NCI-H2227 treated with DMSO at 0.1 percent for 48 hours (cell line): ENCODE measurements at regions not wholly inside any gene's neighbourhood (a gene's known extent, or its start where the extent isn't known, plus 50 kb on each side); places are given as distances from the start of the nearest gene placed in this dataset.

ENCODE experiments used
- DNase-seq: peaks from one replicate; lab custom pipeline; 2025; lab: John Stamatoyannopoulos, UW

DNA sequence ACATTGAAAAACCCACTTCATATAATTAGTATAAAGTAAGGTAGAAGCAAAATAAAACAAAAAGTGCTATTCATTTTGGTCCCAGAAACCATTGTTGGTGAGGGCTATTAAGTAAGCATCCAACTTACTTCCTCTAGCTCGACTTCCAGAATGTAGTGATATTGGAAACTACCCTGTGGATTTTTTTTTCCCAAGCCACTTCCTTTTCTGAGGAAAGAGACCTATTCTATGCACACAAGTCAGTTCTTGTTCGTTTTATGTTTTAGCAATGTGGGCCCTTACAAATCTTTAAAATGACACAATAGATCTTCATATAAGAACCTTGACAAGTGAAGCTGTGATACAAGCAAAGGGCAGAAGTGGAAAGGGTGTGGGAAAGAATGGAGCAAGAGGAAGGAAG, 402.0 kb upstream of the TBL1XR1 start:
- DNase-seq, result no peak

DNA sequence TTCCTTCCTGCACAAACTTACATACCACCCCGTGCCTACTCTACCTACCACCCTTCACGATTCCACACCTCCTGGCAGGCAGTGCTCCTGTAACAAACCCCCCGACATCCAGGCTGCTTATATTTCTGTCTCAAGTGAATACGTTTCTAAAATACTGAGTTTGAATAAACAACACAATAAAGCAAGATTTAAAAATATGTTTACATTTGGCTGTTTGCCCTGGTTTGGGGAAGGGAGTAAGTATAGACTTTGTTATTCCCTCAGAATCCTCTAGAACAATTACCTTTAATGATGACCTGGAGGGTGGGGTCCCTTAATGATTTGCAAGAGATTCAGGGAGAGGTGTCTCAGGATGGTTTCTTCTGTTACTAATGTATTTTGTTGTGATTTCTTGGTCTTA, 402.6 kb upstream of the TBL1XR1 start:
- DNase-seq, result no peak

GRCh38 chr3:177600411-177600810, 403.1 kb upstream of the TBL1XR1 start:
- no peak for DNase-seq

GRCh38 chr3:177601152-177601551, 403.9 kb upstream of the TBL1XR1 start:
- DNase-seq, result no peak

DNA sequence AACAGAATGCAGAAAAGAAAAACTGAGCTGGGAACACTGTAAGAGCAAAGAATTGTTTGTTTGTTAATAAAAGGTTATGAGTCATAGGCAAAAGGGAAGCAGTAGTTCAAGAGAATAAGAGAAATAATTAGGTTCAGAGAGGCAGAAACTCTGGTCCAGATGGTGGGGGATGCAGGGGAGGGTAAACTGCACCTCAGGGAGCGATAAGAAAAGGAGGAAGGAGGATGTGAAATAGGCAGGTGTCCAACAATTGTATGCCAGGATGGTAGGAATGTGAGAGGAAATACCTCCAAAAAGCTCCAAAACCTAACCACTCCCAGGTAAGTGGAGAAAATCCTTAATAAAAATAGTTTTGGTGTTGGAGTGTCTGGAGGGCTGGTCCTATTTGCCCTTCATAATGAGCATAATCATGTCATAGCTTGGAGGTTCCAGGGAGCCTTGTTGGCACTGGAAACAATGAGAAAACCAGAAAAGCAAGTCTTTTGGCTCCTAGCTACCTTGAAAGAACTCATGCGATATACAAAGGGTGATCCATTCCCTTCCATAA, 405.4 kb upstream of the TBL1XR1 start:
- peak; percentile 40 for DNase-seq

- no peak for DNase-seq
Measured at GRCh38 chr3:177603148-177603603, 405.9 kb upstream of the TBL1XR1 start.

- no peak for DNase-seq
Measured at GRCh38 chr3:177604181-177604580, 406.9 kb upstream of the TBL1XR1 start.

GRCh38 chr3:177606891-177607290, 409.6 kb upstream of the TBL1XR1 start:
- no peak for DNase-seq

DNA sequence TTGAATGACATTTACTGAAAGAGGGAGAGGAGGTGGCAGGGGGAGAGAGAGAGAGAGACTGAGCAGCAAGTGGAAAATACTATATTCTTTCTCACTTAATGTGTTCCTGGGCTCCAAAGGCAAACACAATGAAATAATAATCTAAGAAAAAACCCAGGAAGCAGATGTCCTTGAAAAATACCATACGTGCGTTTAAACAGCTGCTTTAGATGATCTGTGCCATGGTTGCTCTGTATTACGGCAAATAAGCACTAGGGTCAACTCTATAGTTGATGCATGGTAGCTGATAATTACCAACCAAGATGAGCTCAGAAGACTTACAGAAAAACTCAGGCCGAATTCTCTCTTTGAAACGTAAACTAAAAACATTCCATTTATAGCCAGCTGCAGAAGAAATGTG, 410.3 kb upstream of the TBL1XR1 start:
- DNase-seq, result peak; percentile 54

- no peak for DNase-seq
Measured at GRCh38 chr3:177608443-177608842, 411.2 kb upstream of the TBL1XR1 start.

DNA sequence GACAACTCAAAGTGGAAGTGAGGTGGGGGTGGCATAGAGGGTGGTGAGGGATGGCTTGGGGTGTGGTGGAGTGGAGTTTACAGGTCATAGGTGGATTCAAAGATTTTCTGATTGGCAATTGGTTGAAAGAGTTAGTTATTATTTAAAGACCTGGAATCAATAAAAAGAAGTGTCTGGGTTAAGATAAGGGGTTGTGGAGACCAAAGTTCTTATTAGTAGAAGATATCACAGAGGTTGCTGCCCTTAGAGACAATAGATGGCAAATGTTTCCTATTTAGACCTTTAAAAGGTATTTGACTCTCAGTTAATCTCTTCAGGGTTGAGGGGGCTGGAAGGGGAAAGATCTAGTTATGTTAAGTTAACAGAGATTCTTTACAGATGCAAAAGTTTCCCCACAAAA, 412.3 kb upstream of the TBL1XR1 start:
- no peak for DNase-seq

DNA sequence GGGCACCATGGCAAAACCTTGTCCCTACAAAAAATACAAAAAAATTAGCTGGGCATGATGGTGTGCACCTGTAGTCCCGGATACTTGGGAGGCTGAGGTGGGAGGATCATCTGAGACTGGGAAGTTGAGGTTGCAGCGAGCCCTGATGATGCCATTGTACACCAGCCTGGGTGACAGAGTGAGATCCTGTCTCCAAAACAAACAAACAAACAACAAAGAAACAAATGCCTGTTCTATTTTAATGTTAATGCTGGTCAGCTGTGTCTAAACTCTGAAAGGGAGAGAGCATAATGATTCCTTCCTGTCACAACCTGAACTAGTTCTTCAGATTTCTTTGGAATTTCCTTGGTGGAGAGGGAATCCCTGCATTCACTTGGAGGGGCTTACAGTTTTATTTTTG, 413.0 kb upstream of the TBL1XR1 start:
- DNase-seq, result no peak

DNA sequence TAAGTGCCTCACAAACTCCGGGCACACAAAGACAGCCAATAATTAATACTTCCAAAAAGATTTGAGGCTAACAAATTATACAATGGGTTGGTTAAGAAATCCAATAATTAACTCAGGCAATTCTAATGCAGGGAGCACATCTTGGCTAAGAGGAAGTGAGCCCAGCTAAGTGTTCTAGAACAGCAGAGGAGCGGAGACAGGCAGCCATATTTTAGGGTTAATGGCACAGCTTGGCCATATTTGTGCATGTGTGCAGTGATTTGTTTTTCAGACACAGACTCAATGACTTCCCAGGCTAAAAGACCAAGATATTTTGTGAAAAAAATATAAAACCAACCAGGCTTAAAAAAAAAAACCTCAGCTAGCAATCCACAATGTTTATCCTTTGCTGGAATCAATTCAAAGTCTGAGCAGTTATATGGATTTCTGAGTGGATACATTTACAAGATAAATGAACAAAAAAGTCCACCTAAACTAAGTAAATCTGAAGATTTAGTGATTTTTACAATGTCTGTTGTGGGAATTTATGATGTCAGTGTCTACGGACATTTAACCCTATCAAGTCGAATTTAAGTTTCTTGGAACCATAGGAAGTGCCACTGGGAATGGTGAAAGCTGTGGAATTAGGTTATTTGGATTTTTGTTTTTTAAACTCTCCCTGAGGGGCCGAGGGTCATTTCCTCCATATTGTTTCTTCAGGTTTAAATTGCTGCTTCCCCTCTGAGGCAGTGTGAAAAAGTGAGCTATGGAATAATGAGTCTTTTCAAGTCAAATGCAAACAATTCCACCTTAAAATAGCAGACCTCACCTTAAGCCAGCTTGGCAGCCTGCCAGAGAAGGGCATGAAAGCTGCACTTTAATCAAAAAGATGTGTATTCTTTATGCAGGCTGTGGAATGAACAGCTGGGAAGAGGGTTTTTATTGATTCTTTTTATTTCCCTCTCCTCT, 413.7 kb upstream of the TBL1XR1 start:
- DNase-seq, result peak; percentile 88

- DNase-seq, result peak; percentile 66
Measured at GRCh38 chr3:177611752-177612334, 414.6 kb upstream of the TBL1XR1 start.

GRCh38 chr3:177613901-177614300, 416.6 kb upstream of the TBL1XR1 start:
- DNase-seq, result no peak

- no peak for DNase-seq
Measured at GRCh38 chr3:177615015-177615414, 417.7 kb upstream of the TBL1XR1 start.

DNA sequence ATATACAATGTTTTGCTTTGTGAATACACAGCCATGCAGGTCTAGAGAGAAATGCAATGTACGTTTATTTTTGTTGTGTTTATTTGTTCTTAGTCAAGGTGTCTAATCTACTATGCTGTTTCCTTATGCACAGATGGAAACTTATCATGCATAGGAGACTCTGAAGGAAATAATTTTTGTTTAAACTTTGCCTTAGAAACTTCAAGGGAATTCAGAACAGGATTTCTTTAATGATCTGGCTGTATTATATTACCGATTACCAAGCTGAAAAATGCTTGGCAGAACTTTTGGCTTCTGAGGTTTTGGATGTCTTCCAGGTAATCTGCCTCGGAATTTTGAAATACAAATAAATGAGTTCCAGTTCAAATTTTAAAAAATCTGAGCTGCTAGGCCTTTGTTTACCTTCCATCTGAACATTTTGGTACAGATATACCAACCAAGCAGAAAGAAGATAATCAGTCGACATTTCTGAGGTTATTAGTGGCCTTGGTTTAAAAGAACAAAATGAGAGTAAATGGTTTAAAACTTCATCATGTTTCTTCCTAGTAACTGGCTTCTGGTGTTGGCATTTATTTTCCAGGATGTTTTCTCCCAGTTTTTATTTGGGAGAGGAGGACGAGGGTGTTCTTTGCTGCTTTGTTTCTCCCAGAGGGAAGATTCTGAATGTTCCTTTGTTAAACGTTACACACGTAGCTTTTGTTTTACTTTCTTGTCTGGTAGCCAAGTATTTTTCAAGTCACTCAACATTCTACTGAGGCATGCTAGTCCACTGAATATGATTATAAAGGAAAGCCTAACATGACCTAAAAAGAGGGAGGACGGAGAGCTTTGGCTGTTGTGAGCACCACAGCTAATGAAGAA, 421.8 kb upstream of the TBL1XR1 start:
- no peak for DNase-seq

GRCh38 chr3:177620073-177620472, 422.8 kb upstream of the TBL1XR1 start:
- DNase-seq, result no peak

DNA sequence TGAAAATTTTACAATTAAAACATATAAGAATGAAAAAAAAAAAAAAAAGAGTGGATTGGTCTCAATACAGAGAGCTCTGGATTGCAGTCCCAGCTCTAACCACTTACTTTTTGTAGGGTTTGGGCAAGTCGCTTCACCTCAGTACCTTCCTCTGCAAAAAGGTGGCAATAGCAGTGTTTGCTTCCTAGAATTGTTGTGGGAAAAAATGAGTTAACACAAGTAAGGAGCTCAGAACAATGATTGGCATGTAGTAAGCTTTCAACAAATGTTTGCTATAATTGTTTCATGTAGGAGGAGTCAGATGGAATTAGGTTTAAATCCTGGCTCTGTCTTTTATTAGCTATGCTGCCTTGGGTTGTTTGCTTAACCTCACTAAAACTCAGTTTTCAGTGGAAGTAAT, 425.2 kb upstream of the TBL1XR1 start:
- no peak for DNase-seq

- no peak for DNase-seq
Measured at GRCh38 chr3:177622982-177623617, 425.8 kb upstream of the TBL1XR1 start.
